ENCODE measurements at regions not wholly inside any gene's neighbourhood (a gene's known extent, or its start where the extent isn't known, plus 50 kb on each side); places are given as distances from the start of the nearest gene placed in this dataset.

- H3K36me3 ChIP-seq (replicated peaks; ENCODE audit: insufficient read depth, low read length) = no peaks in the 10 kb centered on the region
- no peaks in the 10 kb centered on the region for H3K79me2 ChIP-seq (ENCODE audit: low read length)
- no peak overlapping the region for H3K9ac ChIP-seq (ENCODE audit: low read length)
- no peak for TF ChIP-seq EZH2 (optimal IDR thresholded peaks at IDR 0.05; ENCODE audit: low read depth, low read length)
- TF ChIP-seq CTCF (IDR thresholded peaks at IDR 0.05; ENCODE audit: low read length) = peak; percentile 56
- no peak for TF ChIP-seq EZH2phosphoT487 (IDR thresholded peaks at IDR 0.05; ENCODE audit: low read length)
- H3K9me3 ChIP-seq (replicated peaks; ENCODE audit: insufficient read depth, low read length) = no peaks in the 10 kb centered on the region
- DNase-seq = no peak
- H3K4me2 ChIP-seq (ENCODE audit: low read depth, low read length) = no peak overlapping the region
- H3K27me3 ChIP-seq (replicated peaks; ENCODE audit: insufficient read depth, low read length) = no peaks in the 10 kb centered on the region
- H4K20me1 ChIP-seq (ENCODE audit: insufficient read depth, low read length) = no peaks in the 10 kb centered on the region
- no peaks in the 10 kb centered on the region for H3F3A ChIP-seq (ENCODE audit: insufficient read depth, low read length)
- no peaks in the 10 kb centered on the region for H3K4me1 ChIP-seq (ENCODE audit: low read length)
- no peak overlapping the region for H3K4me3 ChIP-seq (ENCODE audit: low read length)
- H3K27ac ChIP-seq (ENCODE audit: low read length) = no peak overlapping the region
- H3K9me2 ChIP-seq (replicated peaks; ENCODE audit: insufficient read depth, low read length) = no peaks in the 10 kb centered on the region
- no peak overlapping the region for H2AFZ ChIP-seq (ENCODE audit: low read length)
These were observed 56.2 kb upstream of the ATP8B1 start for GRCh38 chr18:57859314-57859713.

- no peaks in the 10 kb centered on the region for H3K36me3 ChIP-seq (replicated peaks; ENCODE audit: insufficient read depth, low read length)
- no peaks in the 10 kb centered on the region for H3F3A ChIP-seq (ENCODE audit: insufficient read depth, low read length)
- TF ChIP-seq EZH2phosphoT487 (IDR thresholded peaks at IDR 0.05; ENCODE audit: low read length) (no peak), EZH2 (optimal IDR thresholded peaks at IDR 0.05; ENCODE audit: low read depth, low read length) (no peak), CTCF (IDR thresholded peaks at IDR 0.05; ENCODE audit: low read length) (no peak)
- H3K9me3 ChIP-seq (replicated peaks; ENCODE audit: insufficient read depth, low read length) = no peaks in the 10 kb centered on the region
- H3K4me3 ChIP-seq (ENCODE audit: low read length) = no peak overlapping the region
- no peak overlapping the region for H2AFZ ChIP-seq (ENCODE audit: low read length)
- no peaks in the 10 kb centered on the region for H3K27me3 ChIP-seq (replicated peaks; ENCODE audit: insufficient read depth, low read length)
- no peak overlapping the region for H3K9ac ChIP-seq (ENCODE audit: low read length)
- no peaks in the 10 kb centered on the region for H4K20me1 ChIP-seq (ENCODE audit: insufficient read depth, low read length)
- no peaks in the 10 kb centered on the region for H3K4me1 ChIP-seq (ENCODE audit: low read length)
- DNase-seq = no peak
- H3K9me2 ChIP-seq (replicated peaks; ENCODE audit: insufficient read depth, low read length) = no peaks in the 10 kb centered on the region
- H3K27ac ChIP-seq (ENCODE audit: low read length) = no peak overlapping the region
- no peaks in the 10 kb centered on the region for H3K79me2 ChIP-seq (ENCODE audit: low read length)
- no peak overlapping the region for H3K4me2 ChIP-seq (ENCODE audit: low read depth, low read length)
These were observed 53.6 kb upstream of the ATP8B1 start for GRCh38 chr18:57856557-57857280.

- H3F3A ChIP-seq (ENCODE audit: insufficient read depth, low read length) = no peaks in the 10 kb centered on the region
- H2AFZ ChIP-seq (ENCODE audit: low read length) = no peak overlapping the region
- no peaks in the 10 kb centered on the region for H3K27me3 ChIP-seq (replicated peaks; ENCODE audit: insufficient read depth, low read length)
- no peaks in the 10 kb centered on the region for H3K9me2 ChIP-seq (replicated peaks; ENCODE audit: insufficient read depth, low read length)
- no peaks in the 10 kb centered on the region for H3K79me2 ChIP-seq (ENCODE audit: low read length)
- no peaks in the 10 kb centered on the region for H4K20me1 ChIP-seq (ENCODE audit: insufficient read depth, low read length)
- no peak for TF ChIP-seq CTCF (IDR thresholded peaks at IDR 0.05; ENCODE audit: low read length)
- no peak for TF ChIP-seq EZH2 (optimal IDR thresholded peaks at IDR 0.05; ENCODE audit: low read depth, low read length)
- TF ChIP-seq EZH2phosphoT487 (IDR thresholded peaks at IDR 0.05; ENCODE audit: low read length) = no peak
- DNase-seq = no peak
- H3K4me2 ChIP-seq (ENCODE audit: low read depth, low read length) = no peak overlapping the region
- H3K9me3 ChIP-seq (replicated peaks; ENCODE audit: insufficient read depth, low read length) = no peaks in the 10 kb centered on the region
- H3K36me3 ChIP-seq (replicated peaks; ENCODE audit: insufficient read depth, low read length) = no peaks in the 10 kb centered on the region
- no peak overlapping the region for H3K4me3 ChIP-seq (ENCODE audit: low read length)
- no peak overlapping the region for H3K9ac ChIP-seq (ENCODE audit: low read length)
- no peak overlapping the region for H3K27ac ChIP-seq (ENCODE audit: low read length)
- H3K4me1 ChIP-seq (ENCODE audit: low read length) = no peaks in the 10 kb centered on the region
These were observed 53.0 kb upstream of the ATP8B1 start for GRCh38 chr18:57856128-57856527.
